HCT116 (cell line): ENCODE measurements at regions not wholly inside any gene's neighbourhood (a gene's known extent, or its start where the extent isn't known, plus 50 kb on each side); places are given as distances from the start of the nearest gene placed in this dataset.

Experiments used
- ATAC-seq: fragments of 200-7000 bp; cut with Tn5 transposase; 2 replicates; pipeline ENCODE4 v1.9.1; 2020; ENCODE audit warnings: mild to moderate bottlenecking, moderate library complexity
- BruUV-seq: library from RNA; stranded (reverse); fragments of 400-500 nt; replicated peaks from 2 replicates; lab custom pipeline; 2021; lab: Mats Ljungman, UMichigan
- CTCF ChIA-PET: fragments of 300-600 bp; sonication (Branson Sonifier 250); formaldehyde crosslinking; loops from one replicate; lab custom pipeline; 2021; ENCODE audit warnings: antibody characterized with exemption; lab: Charles Lee
- POLR2A ChIA-PET: fragments of 300-600, 350-600 bp; sonication (Branson Sonifier 250); formaldehyde crosslinking; loops from one replicate; lab custom pipeline; 2021; ENCODE audit warnings: antibody characterized with exemption; lab: Charles Lee
- RAD21 ChIA-PET, 2 experiments: fragments of 300-600 bp; sonication (Branson Sonifier 250); formaldehyde crosslinking; loops; one replicate each; lab custom pipeline; 2023; ENCODE audit warnings: low total read pairs in 2 of 2; ENCODE audit not compliant: uncharacterized antibody in 2 of 2, unreplicated experiment in 2 of 2, low non-redundant PET in 1 of 2; lab: Charles Lee
- DNase-seq: peaks from one replicate; pipeline ENCODE4 v3.0.0-alpha.2; 2010; ENCODE audit warnings: low read depth, low spot score
- H2AFZ ChIP-seq: fragments of 200-600 bp; shearing (Covaris generic), sonication (generic); 2 replicates; pipeline ENCODE4 v1.6.1; 2017; ENCODE audit warnings: low read depth, mixed run types, mixed read lengths, antibody characterized with exemption, low read length; ENCODE audit not compliant: poor library complexity, severe bottlenecking
- H3K27ac ChIP-seq: 2 replicates; pipeline ENCODE4 v1.5.1; 2012; ENCODE audit warnings: low read depth, low read length
- H3K27me3 ChIP-seq: fragments of 200-600 bp; sonication (generic); 2 replicates; pipeline ENCODE4 v1.6.1; 2016; ENCODE audit warnings: mixed run types, low read length, mixed read lengths; ENCODE audit not compliant: insufficient read depth
- H3K36me3 ChIP-seq, 2 experiments: fragments of 200-500 bp in 1 of 2; fragments of 200-600 bp in 1 of 2; sonication (Bioruptor generic) in 1 of 2; sonication (generic) in 1 of 2; 2 replicates each; pipeline versions ENCODE4 v1.5.1 to v1.6.1; 2014 to 2016; ENCODE audit warnings: low read length in 2 of 2, inconsistent platforms in 1 of 2, mixed read lengths in 1 of 2, mixed run types in 1 of 2; ENCODE audit not compliant: insufficient read depth in 2 of 2, control insufficient read depth in 1 of 2
- H3K4me1 ChIP-seq, 2 experiments: fragments of 200-600 bp in 1 of 2; sonication (generic) in 1 of 2; 2 replicates each; pipeline versions ENCODE4 v1.5.1 to v1.6.1; 2012 to 2017; ENCODE audit warnings: low read length in 2 of 2, inconsistent platforms in 1 of 2, mild to moderate bottlenecking in 1 of 2, mixed read lengths in 1 of 2, mixed run types in 1 of 2, moderate library complexity in 1 of 2; ENCODE audit not compliant: insufficient read depth in 2 of 2, control insufficient read depth in 1 of 2
- H3K4me2 ChIP-seq: fragments of 200-600 bp; sonication (generic); 2 replicates; pipeline ENCODE4 v1.6.1; 2017; ENCODE audit warnings: mixed run types, low read length, mixed read lengths
- H3K4me3 ChIP-seq, 2 experiments: fragments of 200-600 bp in 1 of 2; sonication (generic) in 1 of 2; replicated peaks in 1 of 2; 2 replicates each; pipeline ENCODE4 v1.5.1; 2011 to 2016; ENCODE audit warnings: low read length in 2 of 2, control low read depth in 1 of 2, low read depth in 1 of 2, mild to moderate bottlenecking in 1 of 2, mixed read lengths in 1 of 2, mixed run types in 1 of 2
- H3K79me2 ChIP-seq: fragments of 200-600 bp; sonication (generic); 2 replicates; pipeline ENCODE4 v1.6.1; 2017; ENCODE audit warnings: mild to moderate bottlenecking, mixed run types, low read length, moderate library complexity, mixed read lengths; ENCODE audit not compliant: insufficient read depth
- H3K9ac ChIP-seq: fragments of 200-600 bp; sonication (generic); 2 replicates; pipeline ENCODE4 v1.6.1; 2016; ENCODE audit warnings: low read length, mixed read lengths
- H3K9me2 ChIP-seq: fragments of 200-600 bp; sonication (generic), shearing (Covaris generic); 2 replicates; pipeline ENCODE4 v1.6.1; 2017; ENCODE audit warnings: mixed run types, mild to moderate bottlenecking, moderate library complexity; ENCODE audit not compliant: insufficient read depth
- H3K9me3 ChIP-seq, 2 experiments: fragments of 200-500 bp in 1 of 2; fragments of 200-600 bp in 1 of 2; sonication (Bioruptor generic) in 1 of 2; sonication (generic) in 1 of 2; 2 replicates each; pipeline ENCODE4 v1.6.1; 2014 to 2017; ENCODE audit warnings: low read length in 2 of 2, mixed read lengths in 2 of 2, inconsistent platforms in 1 of 2, low read depth in 1 of 2, mild to moderate bottlenecking in 1 of 2, mixed run types in 1 of 2, moderate library complexity in 1 of 2; ENCODE audit not compliant: control insufficient read depth in 1 of 2, insufficient read depth in 1 of 2
- H4K20me1 ChIP-seq: fragments of 200-600 bp; sonication (generic), shearing (Covaris generic); 2 replicates; pipeline ENCODE4 v1.6.1; 2017; ENCODE audit warnings: mixed run types, mild to moderate bottlenecking, moderate library complexity; ENCODE audit not compliant: insufficient read depth
- CBX3 ChIP-seq: IDR thresholded peaks from 2 replicates; pipeline ENCODE4 v1.6.1; 2012; ENCODE audit warnings: low read depth
- ELF1 ChIP-seq: IDR thresholded peaks from 2 replicates; pipeline ENCODE4 v1.6.1; 2012; ENCODE audit warnings: low read depth, borderline replicate concordance
- TCF7L2 ChIP-seq: IDR thresholded peaks from 2 replicates; pipeline ENCODE4 v1.7.0; 2011; ENCODE audit warnings: borderline replicate concordance, inconsistent platforms; ENCODE audit not compliant: insufficient read depth, insufficient read length; ENCODE audit errors: extremely low read depth
- ZNF274 ChIP-seq: fragments of 200-500 bp; sonication (Bioruptor generic); IDR thresholded peaks from 2 replicates; pipeline ENCODE4 v1.6.1; 2014; ENCODE audit warnings: mild to moderate bottlenecking, low read depth, low read length, inconsistent platforms
- intact Hi-C: fragments of 100-400 bp; cut with micrococcal nuclease; formaldehyde crosslinking; loops from 2 replicates; pipeline ENCODE4 v1.10.0; 2022
- TF ChIP-seq, protein P1 (sequence below): IDR thresholded peaks from 2 replicates; pipeline ENCODE4 v1.6.1; 2012; ENCODE audit warnings: low read depth
- TF ChIP-seq, protein P2 (sequence below), 3 experiments: fragments of 200-600 bp in 1 of 3; sonication (generic) in 1 of 3; IDR thresholded peaks in 2 of 3; conservative IDR thresholded peaks in 1 of 3; 2 replicates each; pipeline ENCODE4 v1.5.1; 2012 to 2017; ENCODE audit warnings: low read depth in 2 of 3, low read length in 2 of 3, antibody characterized with exemption in 1 of 3, borderline replicate concordance in 1 of 3, control low read depth in 1 of 3, mild to moderate bottlenecking in 1 of 3, mixed read lengths in 1 of 3, mixed run types in 1 of 3, moderate library complexity in 1 of 3; ENCODE audit not compliant: insufficient read depth in 1 of 3

GRCh38 chr16:76052725-76053124, 224.5 kb upstream of the CNTNAP4 start (continued):
- TF ChIP-seq, protein P1, sequence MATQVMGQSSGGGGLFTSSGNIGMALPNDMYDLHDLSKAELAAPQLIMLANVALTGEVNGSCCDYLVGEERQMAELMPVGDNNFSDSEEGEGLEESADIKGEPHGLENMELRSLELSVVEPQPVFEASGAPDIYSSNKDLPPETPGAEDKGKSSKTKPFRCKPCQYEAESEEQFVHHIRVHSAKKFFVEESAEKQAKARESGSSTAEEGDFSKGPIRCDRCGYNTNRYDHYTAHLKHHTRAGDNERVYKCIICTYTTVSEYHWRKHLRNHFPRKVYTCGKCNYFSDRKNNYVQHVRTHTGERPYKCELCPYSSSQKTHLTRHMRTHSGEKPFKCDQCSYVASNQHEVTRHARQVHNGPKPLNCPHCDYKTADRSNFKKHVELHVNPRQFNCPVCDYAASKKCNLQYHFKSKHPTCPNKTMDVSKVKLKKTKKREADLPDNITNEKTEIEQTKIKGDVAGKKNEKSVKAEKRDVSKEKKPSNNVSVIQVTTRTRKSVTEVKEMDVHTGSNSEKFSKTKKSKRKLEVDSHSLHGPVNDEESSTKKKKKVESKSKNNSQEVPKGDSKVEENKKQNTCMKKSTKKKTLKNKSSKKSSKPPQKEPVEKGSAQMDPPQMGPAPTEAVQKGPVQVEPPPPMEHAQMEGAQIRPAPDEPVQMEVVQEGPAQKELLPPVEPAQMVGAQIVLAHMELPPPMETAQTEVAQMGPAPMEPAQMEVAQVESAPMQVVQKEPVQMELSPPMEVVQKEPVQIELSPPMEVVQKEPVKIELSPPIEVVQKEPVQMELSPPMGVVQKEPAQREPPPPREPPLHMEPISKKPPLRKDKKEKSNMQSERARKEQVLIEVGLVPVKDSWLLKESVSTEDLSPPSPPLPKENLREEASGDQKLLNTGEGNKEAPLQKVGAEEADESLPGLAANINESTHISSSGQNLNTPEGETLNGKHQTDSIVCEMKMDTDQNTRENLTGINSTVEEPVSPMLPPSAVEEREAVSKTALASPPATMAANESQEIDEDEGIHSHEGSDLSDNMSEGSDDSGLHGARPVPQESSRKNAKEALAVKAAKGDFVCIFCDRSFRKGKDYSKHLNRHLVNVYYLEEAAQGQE: no peak
- TF ChIP-seq ELF1 (no peak), TCF7L2 (no peak), CBX3 (no peak)

GRCh38 chr16:76059186-76059585, 218.0 kb upstream of the CNTNAP4 start:
- H3K36me3 ChIP-seq: no peaks in the 10 kb centered on the region
- H3K4me1 ChIP-seq: no peaks in the 10 kb centered on the region
- ATAC-seq (no peak), DNase-seq (no peak)
- H3K27me3 ChIP-seq: no peaks in the 10 kb centered on the region
- H3K9ac ChIP-seq: no peak overlapping the region
- no TSS peak for BruUV-seq
- ChIA-PET POLR2A (no interaction called here), RAD21 (no interaction called here), CTCF (no interaction called here)
- no peak overlapping the region for H3K27ac ChIP-seq
- H3K4me2 ChIP-seq: no peak overlapping the region
- no peaks in the 10 kb centered on the region; a peak in 2 of 4 replicates for H3K9me3 ChIP-seq
- no peak overlapping the region for H2AFZ ChIP-seq
- no peaks in the 10 kb centered on the region for H4K20me1 ChIP-seq
- no peak overlapping the region for H3K4me3 ChIP-seq
- TF ChIP-seq, protein P2, sequence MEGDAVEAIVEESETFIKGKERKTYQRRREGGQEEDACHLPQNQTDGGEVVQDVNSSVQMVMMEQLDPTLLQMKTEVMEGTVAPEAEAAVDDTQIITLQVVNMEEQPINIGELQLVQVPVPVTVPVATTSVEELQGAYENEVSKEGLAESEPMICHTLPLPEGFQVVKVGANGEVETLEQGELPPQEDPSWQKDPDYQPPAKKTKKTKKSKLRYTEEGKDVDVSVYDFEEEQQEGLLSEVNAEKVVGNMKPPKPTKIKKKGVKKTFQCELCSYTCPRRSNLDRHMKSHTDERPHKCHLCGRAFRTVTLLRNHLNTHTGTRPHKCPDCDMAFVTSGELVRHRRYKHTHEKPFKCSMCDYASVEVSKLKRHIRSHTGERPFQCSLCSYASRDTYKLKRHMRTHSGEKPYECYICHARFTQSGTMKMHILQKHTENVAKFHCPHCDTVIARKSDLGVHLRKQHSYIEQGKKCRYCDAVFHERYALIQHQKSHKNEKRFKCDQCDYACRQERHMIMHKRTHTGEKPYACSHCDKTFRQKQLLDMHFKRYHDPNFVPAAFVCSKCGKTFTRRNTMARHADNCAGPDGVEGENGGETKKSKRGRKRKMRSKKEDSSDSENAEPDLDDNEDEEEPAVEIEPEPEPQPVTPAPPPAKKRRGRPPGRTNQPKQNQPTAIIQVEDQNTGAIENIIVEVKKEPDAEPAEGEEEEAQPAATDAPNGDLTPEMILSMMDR (IDR thresholded peaks at IDR 0.05 in 2 of 3, conservative IDR thresholded peaks at IDR 0.05 in 1 of 3; ENCODE audit: borderline replicate concordance in 1 of 3, insufficient read depth in 1 of 3, low read depth in 2 of 3, low read length in 2 of 3): no peak
- TF ChIP-seq ZNF274: no peak
- no peaks in the 10 kb centered on the region for H3K79me2 ChIP-seq
- H3K9me2 ChIP-seq: no peaks in the 10 kb centered on the region
- intact Hi-C loops: no loop called here
